ENCODE measurements at regions not wholly inside any gene's neighbourhood (a gene's known extent, or its start where the extent isn't known, plus 50 kb on each side); places are given as distances from the start of the nearest gene placed in this dataset.

- DNase-seq, result no peak
Measured at GRCh38 chr5:158142156-158142555, 283.2 kb upstream of the CLINT1 start.

DNA sequence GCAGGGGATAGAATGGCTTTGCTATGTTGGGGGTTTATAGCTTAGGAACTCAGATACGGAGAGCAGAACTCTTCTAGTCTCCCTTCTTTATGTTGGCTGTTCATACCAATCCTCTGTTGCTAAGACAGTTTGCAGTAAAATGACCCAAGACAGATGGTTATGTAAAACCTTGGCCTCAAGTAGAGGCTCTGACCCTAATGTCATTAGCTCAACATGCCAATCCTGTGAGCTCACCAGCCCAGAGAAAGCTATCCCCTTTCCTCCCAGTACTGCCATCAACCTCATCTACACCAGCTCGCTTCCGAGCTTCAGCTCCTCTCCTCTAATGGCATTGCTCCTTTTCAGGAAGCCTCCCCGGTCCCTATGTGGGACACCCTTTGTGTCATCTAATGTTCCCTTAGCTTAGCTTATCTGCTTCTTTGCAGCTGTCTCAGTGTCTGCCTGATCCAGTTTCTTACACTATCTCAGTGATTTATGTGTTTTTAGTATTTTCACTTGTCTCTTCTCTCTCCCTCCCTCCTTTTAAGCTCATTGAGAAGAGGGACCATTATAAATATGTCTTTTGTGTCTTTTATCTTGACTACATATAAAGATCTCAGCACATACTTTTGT, 281.3 kb upstream of the CLINT1 start:
- no peak for DNase-seq

DNA sequence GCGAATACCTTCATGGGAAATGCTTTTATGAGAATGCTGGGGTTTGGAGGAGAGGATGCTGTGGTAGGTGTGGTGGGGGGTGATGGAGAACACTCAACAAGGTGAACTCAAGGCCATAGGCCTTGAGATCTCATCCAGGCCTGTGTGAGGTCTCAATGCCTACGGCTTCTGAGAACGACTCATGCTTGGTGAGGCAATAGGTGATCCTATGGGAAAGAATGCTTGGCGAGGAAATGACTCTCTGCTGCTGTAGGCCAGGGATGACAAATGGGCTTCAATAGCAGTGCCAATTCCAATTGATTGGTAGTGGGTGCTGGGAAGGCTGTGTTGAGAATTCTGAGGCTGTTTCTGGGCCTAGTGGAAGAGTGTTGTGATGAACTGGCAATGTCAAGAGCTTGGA, 280.2 kb upstream of the CLINT1 start:
- no peak for DNase-seq

DNA sequence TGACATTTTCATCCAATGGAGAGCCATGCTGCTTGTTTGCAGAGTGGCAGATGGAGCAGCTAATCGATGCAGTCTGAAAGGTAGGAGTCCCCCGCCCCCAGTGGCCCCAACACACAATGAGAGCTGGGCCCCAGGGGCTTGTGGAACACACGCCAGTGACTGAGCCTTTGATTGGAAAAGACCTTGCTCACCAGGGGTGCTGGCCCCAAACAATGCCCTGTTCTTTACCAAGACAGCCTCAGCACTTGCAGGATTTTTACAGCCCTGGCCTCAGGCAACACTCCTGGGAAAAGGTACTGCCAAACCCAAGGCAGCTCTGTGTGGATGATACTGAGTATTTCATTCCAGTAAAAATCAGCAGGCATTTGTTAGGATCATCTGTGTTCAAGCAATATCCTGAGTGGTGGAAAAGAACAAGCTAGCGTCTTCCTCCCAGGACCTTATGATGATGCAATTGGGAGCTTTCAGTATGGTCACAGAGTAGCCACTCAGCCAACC, 276.8 kb upstream of the CLINT1 start:
- no peak for DNase-seq

- DNase-seq, result no peak
Measured at GRCh38 chr5:158133369-158133768, 274.4 kb upstream of the CLINT1 start.

- no peak for DNase-seq
Measured at GRCh38 chr5:158127536-158127935, 268.6 kb upstream of the CLINT1 start.

DNA sequence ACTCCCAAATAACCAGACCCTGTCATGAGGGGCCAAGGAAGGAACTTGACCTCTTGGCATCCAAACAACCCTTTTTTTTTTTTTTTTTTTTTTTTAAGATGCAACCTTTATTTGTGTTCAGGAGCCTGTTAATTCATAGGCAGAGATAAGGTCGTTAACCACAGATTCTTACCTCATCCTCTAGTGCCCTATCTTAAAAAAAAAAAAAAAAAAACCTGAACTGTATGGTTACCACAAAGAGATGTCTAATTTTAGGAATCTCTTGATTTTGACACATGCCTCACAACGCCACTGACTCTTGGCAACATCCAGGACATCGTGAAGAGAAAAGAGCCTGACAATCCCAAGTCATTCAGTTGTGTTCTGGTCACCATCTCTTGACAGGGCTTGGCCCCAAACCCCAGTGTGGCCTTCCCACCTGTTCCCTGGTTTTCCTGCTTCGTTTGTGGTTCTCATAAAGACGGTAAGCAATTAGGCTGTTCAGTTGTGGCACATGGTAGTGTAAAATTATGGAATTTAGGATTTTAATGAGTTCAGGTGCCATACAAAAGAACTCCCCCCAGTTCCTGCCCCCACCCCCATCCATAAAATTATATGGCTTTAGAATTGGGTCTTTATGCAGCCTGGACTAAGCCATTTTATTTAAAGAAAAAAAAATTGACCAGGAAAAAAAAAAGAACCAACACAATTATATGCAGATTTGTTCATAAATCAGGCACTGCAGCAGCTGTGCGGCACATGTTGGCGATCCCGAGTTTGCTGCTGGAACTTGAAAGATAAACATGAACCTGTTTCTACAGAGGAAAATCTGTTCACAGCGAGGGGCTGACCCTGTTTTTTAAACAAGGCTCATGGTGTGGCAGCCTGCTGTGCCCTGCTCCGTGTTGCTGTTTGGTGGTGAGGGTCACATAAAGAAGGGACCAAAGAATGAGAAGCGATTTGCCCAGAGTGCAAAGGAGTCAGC, 267.8 kb upstream of the CLINT1 start:
- DNase-seq, result no peak

- DNase-seq, result no peak
Measured at GRCh38 chr5:158124606-158125316, 265.8 kb upstream of the CLINT1 start.

DNA sequence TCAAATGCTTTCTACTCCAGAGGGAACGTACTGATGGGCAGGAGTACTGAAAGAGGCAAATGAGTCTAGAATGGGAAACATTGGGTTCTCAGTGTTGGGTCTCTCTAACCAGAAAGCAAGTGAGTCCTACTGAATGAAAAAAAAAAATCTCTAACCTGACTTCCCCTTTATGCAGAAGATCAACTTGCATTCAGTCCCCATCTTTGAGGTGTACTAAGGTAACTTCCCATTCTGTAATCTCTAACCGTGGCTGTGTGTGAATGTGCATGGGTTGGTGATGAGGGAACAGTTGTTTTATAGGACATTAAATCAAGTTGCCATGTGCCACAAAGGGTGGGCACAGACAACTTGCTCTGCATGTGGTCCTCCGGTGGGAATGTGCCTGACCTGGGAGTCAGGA, 264.6 kb upstream of the CLINT1 start:
- no peak for DNase-seq

DNA sequence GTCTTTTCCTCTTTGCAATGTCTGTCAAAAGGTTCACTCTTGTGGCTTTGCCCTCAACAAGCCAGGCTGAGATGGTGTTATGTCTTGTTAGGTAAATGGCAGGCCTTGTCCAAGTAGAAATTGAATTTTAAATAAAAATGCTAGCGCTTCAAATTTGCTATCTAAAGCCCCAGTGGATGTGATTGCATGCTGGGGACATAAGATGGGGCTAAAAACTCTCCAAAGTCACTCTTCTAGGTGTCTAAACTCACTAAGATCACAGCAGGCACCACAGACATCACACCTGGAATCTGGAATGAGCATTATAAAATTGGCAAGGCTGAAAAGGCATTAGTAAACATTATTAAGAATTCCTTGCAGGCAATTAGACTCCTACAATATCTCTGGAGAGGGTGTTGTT, 262.7 kb upstream of the CLINT1 start:
- no peak for DNase-seq

- DNase-seq, result no peak
Measured at GRCh38 chr5:158120760-158121159, 261.8 kb upstream of the CLINT1 start.

GRCh38 chr5:158119961-158120723, 261.2 kb upstream of the CLINT1 start:
- no peak for DNase-seq

- no peak for DNase-seq
Measured at GRCh38 chr5:158117467-158118160, 258.7 kb upstream of the CLINT1 start.

GRCh38 chr5:158116965-158117364, 258.0 kb upstream of the CLINT1 start:
- DNase-seq, result no peak

DNA sequence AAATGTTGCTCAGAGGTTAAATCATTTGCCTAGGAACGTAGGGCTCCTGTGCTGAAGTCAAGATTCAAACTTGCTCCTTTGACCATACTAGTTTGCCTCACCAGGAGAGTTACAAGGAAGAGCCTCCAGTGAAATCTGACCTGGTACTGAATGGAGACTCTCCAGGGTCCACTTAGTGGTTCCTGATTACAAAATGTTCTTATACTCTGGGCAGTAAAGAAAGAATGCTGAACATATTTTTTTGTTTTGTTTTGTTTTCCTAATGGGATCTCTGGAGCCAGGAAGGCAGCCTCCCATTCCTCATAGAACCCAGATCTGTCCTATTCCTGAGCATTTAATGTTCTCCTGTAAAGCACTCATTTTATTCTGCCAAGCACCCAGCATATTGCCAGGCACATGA, 256.5 kb upstream of the CLINT1 start:
- no peak for DNase-seq

DNA sequence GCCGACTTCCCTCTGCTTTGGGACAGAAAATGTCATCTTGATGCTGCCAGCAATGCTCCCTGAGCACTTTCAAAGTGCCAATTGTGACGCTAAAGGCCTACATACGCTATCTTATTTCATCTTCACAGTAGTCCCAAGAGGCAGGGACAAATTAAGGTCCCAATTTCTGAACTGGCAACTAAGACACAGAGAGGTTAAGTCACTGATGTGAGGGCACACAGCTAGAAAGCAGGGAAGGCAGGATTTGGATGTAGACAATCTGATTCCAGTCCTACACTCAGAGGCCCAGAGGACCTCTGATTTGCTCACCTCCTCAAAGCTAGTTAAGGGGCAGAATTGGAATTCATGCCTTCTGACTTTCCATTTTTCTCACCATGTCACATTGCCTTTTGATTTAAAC, 249.2 kb upstream of the CLINT1 start:
- DNase-seq, result no peak

GRCh38 chr5:158100373-158100888, 241.5 kb upstream of the CLINT1 start:
- no peak for DNase-seq

- DNase-seq, result no peak
Measured at GRCh38 chr5:158099571-158100105, 240.7 kb upstream of the CLINT1 start.

- DNase-seq, result no peak
Measured at GRCh38 chr5:158096835-158097234, 237.9 kb upstream of the CLINT1 start.

GRCh38 chr5:158086856-158087255, 227.9 kb upstream of the CLINT1 start:
- DNase-seq, result no peak

GRCh38 chr5:158084292-158084691, 225.3 kb upstream of the CLINT1 start:
- no peak for DNase-seq
